ENCODE measurements at regions not wholly inside any gene's neighbourhood (a gene's known extent, or its start where the extent isn't known, plus 50 kb on each side); places are given as distances from the start of the nearest gene placed in this dataset.

DNA sequence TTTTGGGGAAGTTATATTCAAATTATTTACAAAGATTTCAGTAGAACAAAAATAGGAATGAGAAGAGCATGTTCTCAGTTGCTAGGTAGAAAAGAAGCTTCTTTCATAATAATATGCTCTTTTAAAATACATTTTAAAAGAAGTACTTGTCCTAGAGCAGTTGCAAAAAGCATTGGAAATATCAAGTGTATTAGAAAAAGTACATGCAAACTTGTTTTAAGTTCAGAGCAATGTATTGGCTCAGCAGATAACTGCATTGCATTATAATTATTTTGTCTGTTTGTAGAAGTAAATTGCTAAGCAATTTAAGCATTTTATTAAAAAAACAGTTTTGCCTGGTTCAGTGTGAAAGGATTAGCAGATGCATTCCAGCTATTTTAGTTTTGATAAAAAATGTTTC, 806.4 kb downstream of the USP25 start:
- TF ChIP-seq, protein P1, sequence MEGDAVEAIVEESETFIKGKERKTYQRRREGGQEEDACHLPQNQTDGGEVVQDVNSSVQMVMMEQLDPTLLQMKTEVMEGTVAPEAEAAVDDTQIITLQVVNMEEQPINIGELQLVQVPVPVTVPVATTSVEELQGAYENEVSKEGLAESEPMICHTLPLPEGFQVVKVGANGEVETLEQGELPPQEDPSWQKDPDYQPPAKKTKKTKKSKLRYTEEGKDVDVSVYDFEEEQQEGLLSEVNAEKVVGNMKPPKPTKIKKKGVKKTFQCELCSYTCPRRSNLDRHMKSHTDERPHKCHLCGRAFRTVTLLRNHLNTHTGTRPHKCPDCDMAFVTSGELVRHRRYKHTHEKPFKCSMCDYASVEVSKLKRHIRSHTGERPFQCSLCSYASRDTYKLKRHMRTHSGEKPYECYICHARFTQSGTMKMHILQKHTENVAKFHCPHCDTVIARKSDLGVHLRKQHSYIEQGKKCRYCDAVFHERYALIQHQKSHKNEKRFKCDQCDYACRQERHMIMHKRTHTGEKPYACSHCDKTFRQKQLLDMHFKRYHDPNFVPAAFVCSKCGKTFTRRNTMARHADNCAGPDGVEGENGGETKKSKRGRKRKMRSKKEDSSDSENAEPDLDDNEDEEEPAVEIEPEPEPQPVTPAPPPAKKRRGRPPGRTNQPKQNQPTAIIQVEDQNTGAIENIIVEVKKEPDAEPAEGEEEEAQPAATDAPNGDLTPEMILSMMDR (conservative IDR thresholded peaks at IDR 0.05; ENCODE audit: control insufficient read depth, insufficient read depth, low read depth, low read length), result no peak
- no peak for DNase-seq (ENCODE audit: low read depth)
- H3K4me3 ChIP-seq (ENCODE audit: control insufficient read depth, low read depth, low read length), result peak overlapping the region; percentile 57

DNA sequence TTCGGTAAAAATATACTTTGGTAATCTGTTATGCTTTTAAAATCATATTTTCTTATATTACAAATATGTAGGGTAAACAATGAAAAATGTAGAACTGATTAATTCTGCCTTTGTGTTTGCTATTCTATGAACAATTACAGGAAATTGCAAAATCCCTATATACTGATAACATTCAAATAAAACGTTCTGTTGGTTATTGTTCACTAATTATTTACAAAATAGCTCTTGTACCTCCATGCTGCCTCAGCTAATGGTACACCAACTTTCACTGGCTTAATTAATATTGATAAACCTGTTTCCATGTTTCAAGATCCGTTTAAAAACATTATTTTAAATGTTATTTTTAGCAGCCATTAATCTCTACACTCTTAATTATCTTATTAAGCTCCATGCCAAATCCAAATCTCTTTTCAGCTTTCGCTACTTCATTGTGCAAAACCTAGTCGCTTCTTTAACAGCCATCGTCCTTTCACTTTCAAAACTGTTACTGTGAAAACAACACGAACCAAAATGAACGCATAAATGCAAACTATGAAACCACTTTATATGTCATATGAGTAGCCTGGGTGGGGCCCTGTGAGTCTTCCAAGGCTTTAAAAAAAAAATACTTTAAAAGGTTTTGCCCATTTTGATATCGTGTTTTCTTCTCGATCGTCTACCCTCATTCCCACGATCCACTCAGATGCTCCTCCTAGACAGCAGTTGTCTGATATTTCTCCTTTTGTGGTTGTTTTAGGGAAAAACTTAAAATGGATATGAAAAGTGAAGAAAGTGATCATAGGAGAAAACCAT, 807.1 kb downstream of the USP25 start:
- DNase-seq (ENCODE audit: low read depth), result peak; percentile 79
- H3K4me3 ChIP-seq (ENCODE audit: control insufficient read depth, low read depth, low read length), result peak overlapping the region; percentile 57
- TF ChIP-seq, protein P1 (conservative IDR thresholded peaks at IDR 0.05; ENCODE audit: control insufficient read depth, insufficient read depth, low read depth, low read length), result no peak

DNA sequence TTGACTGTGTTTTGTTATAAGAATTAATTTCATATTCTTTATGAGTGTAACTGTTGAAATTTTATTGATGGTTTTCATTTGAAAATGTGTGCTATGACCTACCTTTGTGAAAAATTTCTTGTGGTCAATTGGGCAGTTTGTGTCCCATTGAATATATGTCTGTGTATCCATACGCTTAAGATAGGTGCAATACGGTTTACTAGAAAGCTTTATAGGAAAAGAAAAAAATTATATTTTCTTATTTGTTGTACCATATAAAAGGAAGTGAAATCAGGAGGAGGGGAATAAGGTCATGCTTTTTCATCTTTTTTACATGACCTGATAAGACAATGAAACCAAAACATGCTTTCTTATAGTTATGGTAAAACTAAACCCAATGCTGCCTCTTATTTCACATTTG, 807.7 kb downstream of the USP25 start:
- TF ChIP-seq, protein P1 (conservative IDR thresholded peaks at IDR 0.05; ENCODE audit: control insufficient read depth, insufficient read depth, low read depth, low read length), result no peak
- H3K4me3 ChIP-seq (ENCODE audit: control insufficient read depth, low read depth, low read length), result peak overlapping the region; percentile 57
- DNase-seq (ENCODE audit: low read depth), result peak; percentile 43

DNA sequence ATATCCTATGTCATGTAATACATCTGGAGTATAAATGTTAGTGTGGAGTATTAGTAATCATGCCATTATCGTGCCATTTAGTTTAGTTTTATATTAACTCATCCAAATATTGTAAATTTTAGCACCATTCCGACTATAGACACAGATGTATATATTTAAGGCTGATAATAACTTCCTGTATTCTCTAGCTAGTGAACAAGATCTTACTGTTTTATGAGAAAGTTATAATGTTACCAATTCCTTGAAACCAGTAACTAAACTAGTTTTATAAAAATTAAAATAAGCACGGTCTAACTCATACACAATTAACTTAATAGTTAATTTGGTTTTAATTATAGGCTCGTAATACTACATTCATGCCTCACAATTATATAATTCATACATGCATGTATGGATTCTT, 808.6 kb downstream of the USP25 start:
- no peak for DNase-seq (ENCODE audit: low read depth)
- TF ChIP-seq, protein P1 (conservative IDR thresholded peaks at IDR 0.05; ENCODE audit: control insufficient read depth, insufficient read depth, low read depth, low read length), result no peak
- peak overlapping the region; percentile 57 for H3K4me3 ChIP-seq (ENCODE audit: control insufficient read depth, low read depth, low read length)

DNA sequence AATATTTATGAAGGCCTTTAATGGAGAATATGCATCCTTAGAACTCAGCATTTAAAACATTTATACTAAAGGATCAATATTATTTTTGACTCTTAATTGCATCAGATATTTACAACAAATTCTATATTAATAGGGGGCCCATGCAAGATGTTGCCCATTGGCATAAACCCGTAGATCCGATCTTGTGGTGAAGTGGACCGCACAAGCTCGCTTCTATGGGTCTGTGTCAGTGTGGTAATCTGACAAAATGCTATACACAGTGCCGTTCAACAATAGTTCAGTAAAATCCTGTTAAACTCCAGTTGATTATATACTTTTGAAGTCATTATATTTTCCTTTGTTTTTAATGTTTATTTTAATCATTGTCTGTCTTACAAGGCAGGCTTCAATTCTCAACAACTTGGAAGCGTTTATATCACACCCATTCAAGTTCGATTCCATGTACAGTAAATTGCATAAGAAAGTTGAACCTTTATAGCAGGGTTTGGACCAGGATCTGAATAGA, 809.2 kb downstream of the USP25 start:
- DNase-seq (ENCODE audit: low read depth), result peak; percentile 54
- TF ChIP-seq, protein P1 (conservative IDR thresholded peaks at IDR 0.05; ENCODE audit: control insufficient read depth, insufficient read depth, low read depth, low read length), result no peak
- peak overlapping the region; percentile 57 for H3K4me3 ChIP-seq (ENCODE audit: control insufficient read depth, low read depth, low read length)

DNA sequence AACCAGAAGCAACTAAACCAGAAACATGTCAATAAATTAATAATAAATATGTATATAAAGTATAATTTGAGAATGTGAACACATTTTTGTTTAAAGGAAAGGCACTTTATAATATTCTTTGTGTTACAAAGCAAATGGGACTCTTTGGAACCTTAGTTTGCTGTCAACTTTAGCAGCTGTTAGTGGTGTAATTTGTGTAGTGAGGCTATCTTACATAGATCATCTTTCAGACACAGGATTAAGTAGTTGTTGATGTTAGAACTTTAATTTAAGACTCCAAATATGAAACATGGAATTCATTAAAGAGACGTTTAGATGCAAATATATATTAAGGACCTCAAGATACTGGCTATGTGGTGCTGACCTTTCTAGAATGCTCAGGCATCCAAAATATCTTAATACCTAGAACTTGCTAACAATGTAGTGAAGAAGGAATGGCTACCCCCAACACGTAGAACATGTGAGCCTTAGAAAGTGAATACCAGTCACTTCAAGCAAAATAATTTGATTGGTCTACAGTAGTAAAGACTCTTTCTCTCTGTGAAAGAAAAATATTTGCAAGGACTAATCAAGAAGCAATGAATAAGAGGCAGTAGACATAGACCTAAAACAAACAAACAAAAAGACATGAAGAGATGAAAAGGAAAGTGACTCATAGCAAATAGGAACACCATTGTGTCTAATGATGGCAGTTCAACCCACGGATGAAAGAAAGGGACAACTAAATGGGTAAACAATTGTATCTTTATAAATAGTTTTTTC, 811.4 kb downstream of the USP25 start:
- TF ChIP-seq, protein P1 (conservative IDR thresholded peaks at IDR 0.05; ENCODE audit: control insufficient read depth, insufficient read depth, low read depth, low read length), result no peak
- peak; percentile 37 for DNase-seq (ENCODE audit: low read depth)

More for the DNA sequence above, 811.4 kb downstream of the USP25 start:
- no peak overlapping the region for H3K4me3 ChIP-seq (ENCODE audit: control insufficient read depth, low read depth, low read length)

Data from fibroblast of mammary gland (primary cell).